DMS 273 (cell line): ENCODE measurements at regions not wholly inside any gene's neighbourhood (a gene's known extent, or its start where the extent isn't known, plus 50 kb on each side); places are given as distances from the start of the nearest gene placed in this dataset.

ENCODE experiments used
- DNase-seq: peaks from one replicate; lab custom pipeline; 2025; ENCODE audit not compliant: unreplicated experiment; lab: John Stamatoyannopoulos, UW

DNA sequence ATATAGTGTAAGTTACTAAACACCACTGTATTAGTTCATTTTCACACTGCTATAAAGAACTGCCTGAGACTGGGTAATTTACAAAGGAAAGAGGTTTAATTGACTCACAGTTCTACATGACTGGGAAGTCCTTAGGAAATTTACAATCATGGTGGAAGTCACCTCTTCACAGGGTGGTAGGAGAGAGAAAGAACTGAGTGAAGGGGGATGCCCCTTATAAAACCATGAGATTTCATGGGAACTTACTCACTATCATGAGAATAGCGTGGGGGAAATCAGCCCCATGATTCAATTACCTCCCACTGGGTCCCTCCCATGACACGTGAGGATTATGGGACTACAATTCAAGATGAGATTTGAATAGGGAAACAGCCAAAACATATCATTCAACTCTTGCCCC lies 618.0 kb downstream of the NYAP2 start:
- DNase-seq = no peak

DNA sequence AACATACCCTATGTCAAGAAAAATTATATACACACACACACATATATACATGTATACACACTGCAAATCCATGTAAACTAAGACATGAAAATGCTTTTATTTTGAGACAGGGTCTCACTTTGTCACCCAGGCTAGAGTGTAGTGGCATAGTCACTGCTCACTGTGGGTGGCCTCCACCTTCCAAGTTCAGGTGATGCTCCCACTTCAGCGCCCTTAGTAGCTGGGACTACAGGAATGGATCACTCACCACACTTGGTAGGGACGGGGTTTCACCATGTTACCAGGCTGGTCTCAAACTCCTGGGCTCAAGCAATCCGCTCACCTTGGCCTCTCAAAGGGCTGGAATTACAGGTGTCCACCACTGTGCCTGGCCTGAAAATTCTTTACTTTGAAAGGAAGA lies 617.6 kb downstream of the NYAP2 start:
- no peak for DNase-seq

DNA sequence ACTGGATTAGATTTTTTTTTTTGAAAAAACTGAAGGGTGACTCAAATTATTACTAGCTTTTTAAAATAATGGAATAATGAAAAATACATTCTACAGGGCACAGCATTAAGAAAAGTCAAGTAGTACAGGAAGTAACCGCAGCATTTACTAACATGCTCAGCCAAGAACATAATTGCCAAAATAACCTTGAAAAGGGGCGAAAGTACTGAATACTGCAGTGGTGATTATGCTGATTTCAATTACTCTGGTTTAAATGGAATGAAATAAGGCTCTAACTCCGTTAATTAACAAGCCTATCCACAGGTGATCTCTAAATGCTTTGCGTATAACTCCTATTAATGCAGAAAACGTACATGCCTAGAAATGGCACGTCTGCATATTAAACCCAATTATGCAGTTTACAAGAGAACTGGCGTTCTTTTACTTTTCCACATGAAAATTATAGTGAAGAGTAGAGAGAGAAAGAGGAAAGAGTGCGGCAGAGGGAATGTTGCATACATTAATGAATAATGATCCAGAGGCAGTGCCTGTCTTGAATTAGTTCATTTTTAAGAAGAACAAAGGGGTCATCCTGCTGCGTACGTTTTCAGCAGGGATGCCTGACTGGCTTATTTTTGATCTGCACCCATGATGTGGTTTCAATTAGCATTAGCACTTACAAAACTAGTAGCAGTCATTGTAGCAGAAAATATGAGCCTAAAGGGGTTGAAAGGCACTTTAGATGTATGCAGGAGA lies 612.4 kb downstream of the NYAP2 start:
- DNase-seq = no peak

DNA sequence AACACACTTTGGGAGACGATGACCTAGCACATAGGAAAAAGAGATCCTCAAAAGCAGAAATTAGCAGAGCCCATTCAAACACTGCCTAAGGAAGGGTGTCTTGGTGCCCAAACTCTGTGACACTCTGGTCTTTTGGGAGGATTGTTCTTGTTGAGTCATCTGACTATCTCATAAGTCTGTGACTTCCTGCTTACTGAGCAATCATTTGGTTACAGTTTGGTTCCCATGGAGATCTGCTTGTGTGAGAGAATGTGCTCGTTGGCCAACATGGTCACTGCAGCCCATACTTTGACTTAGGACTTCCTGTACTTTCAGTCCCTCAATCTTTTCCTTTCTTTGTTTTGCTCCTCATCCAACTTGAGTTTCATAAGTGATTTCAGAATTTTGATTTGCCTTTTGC lies 602.9 kb downstream of the NYAP2 start:
- DNase-seq = no peak

DNA sequence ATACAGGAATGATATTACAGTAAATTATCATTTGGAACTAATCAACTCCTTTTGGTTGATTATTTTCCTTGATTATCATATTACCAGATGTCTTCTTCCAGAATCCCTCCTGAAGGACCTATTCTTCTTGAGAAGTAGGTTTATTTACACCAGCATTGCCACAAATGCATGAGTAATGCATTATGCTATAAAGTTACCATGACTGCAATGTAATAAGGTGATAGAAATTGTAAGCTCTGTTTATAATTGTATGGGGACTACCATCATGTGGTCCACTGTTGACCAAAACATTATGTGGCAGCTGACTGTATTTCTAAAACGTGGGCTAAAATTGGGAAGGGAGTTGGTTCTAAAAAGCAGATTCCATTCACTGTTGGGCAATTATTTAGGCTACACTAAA lies 602.2 kb downstream of the NYAP2 start:
- DNase-seq = no peak

DNA sequence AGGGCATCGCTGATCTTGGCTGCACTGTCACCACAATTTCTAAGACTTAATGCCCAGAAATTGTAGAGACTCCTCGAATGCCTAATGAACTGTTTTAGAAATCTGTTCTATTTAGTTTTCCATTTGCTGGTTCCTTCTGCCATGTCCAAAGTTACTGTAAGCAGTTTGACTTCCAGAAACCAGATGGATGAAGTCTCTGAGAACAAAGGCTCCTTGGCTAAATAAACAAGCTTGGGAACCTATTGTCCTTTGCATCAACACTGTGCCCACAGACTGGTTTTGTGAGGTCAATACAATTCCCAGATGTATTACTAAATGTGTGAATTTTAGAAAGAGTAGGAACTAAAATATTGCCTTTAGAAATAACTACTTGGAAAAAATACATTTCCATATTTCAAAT lies 600.2 kb downstream of the NYAP2 start:
- no peak for DNase-seq

DNA sequence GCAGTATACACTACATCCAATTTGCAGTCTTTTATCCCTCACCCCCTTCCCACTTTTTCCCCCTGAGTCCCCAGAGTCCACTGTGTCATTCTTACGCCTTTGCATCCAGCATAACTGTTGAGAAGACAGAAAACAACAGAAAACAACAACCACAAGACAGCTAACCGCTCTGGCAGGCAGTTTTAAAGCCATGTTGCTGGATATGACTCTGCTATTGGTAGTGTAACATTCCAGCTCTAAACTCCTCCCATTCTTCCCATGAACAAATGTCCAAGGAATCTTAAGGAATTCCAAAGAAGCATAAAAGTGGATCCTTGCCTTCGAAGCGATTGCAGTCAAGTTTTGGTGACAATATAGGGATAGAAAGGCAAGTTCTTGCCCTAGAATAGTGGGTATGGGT lies 599.1 kb downstream of the NYAP2 start:
- DNase-seq = no peak

DNA sequence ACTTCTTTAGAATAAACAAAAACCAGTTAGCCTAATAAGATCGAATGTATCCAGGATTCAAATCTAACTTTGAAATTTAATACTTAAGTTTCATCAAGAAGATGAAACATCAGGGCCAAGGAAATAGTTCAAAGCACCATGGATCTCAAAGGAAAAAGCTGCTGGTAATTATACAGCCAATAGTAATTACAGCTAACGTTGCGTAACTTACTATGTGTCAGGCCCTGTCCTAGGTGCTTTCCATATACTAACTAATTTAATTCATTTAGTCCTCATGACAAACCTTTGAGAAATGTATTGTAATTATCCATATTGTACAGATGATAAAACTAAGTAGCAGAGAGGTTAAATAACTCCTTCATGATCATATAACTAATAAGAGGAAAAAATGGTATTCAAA lies 598.6 kb downstream of the NYAP2 start:
- no peak for DNase-seq

DNA sequence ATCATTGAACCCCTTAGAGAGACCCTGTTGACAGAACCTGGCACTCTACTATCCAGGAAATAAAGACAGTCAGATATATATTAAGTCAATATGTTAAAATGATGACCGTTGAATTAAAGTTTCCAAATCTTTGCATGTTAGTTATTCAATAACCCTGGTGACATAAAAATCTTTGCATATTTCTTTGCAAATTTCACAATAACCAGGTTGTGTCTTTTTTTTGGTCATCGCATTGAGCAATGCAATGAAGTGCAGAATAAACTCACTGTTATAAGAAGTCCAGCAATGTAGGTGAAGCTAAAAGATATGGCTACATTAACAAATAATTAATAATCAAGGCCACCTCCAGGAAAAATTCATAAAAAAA lies 596.9 kb downstream of the NYAP2 start:
- DNase-seq = no peak

DNA sequence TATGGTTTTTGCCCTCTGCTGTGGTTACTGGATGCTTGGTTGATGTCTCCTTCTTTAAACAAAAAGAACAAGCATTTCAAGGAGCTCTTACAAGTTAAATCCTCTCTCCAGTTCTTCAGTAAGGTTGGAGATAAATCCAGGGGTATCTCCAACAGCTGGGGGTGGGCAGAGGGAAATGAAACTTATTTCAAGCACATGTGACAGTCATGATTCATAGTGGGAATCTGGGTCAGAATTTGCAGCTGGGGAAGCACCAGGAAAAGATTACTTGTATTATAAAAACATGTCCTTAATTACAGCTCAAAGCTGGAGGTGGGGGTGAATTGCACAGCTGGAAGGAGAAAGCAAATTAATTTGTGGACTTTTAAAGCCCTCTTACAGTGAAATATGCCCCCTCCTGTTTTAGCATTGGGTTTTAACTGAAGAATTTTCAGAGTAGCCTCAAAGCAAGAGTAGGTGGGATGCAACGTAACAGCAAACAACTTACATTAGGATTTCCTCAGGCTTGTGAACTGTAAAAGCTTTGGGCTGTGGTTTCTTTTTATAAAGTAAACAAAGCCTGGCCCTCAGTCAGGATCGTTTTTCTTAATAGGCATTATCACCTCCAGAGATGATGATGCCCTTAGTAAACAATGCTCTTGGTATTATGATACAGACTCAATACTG lies 596.4 kb downstream of the NYAP2 start:
- no peak for DNase-seq

DNA sequence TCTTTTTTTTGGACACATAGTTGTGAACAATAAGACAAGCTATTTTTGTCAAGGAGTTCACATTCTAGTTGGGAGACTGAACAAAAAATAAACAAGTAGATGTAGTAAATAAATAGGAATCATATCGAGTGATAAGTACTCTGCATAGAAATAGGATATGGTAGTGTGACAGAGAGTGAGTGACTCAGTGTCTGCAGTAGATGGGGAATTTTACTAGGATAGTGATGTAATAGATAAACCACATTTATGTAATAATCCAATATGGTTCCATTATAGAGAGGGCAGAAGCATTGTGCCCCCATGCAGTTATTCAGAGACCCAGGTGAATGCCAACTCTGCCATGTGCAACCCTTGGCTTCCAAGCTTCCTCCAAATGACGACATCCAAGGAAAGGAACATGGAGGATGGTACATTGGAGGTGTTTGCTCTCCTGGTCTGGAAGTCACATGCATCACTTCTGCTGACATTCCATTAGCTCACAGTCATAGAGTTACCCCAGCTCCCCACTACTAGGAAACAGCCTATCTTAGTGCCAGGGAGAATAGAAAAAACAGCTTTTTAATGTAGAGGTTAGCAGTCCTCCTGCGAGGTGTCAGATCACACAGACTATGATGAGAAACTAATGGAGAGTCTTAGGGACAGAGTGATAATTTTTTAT lies 595.4 kb downstream of the NYAP2 start:
- DNase-seq = no peak

DNA sequence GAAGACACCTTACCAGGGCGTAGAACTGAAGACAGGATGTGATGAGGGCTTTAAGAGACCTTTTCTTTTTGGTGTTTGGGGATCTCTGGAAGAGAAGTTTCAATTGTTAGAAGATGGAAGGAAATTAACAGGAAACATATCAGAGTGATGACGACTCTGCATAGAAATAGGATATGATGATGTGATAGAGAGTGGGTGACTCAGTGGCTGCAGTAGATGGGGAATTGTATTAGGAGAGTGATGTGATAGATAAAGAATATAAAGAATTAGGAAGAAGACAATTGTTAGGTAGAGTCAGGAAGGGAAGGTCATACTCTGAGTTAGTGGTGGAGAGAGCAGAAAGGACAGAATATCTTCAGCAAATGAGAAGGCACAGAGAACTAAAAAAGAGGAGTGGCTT lies 593.9 kb downstream of the NYAP2 start:
- DNase-seq = no peak

DNA sequence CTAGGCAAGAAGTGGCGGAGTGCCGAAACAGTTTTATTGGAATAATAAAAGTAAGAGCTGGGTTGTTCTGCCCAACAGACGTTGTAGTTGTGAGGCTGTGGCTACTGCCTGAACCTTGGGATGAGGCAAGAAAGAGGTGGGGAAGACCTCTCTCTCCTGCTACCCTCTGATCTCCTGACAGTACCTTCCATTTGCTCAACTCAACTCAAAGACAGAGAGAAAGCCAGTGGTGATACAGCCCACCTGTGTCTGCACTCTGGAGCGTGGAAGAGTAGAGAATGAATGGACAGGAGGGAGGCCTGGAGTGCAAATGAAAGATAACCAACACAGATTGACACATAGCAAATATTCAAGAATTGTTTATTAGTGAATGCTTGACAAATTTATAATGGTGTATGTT lies 590.3 kb downstream of the NYAP2 start:
- DNase-seq = no peak

DNA sequence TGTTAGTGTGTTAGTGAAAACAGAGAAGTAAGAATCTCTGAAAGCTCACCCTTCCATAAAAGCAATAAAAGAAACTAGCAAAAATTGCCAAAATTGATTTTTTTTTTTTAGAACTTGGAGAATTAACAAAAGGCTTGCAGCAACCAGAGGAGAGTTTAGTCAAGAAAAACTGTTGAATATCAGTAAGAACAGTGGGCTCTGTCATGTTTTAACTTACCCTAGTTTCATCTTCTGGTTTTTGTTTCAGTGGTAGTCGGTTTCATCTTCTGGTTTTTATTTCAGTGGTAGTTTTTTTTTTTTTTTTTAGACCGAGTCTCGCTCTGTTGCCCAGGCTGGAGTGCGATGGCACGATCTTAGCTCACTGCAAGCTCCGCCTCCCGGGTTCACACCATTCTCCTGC lies 580.9 kb downstream of the NYAP2 start:
- no peak for DNase-seq

DNA sequence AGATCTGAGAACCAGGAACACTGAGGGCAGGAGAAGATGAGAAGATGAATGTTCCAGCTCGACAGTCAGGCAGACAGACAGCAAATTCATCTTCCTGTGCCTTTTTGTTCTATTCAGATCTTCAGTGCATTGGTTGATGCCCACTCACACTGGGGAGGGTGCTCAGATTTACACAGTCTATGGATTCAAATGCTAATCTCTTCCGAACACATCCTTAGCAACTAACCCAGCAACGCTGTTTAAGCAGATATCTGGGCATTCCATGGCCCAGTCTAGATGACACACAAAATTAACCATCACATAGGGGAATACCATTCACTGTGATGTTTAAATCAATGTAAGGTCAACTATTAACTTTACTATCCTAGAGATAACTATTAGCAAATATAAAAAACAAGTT lies 571.9 kb downstream of the NYAP2 start:
- no peak for DNase-seq

DNA sequence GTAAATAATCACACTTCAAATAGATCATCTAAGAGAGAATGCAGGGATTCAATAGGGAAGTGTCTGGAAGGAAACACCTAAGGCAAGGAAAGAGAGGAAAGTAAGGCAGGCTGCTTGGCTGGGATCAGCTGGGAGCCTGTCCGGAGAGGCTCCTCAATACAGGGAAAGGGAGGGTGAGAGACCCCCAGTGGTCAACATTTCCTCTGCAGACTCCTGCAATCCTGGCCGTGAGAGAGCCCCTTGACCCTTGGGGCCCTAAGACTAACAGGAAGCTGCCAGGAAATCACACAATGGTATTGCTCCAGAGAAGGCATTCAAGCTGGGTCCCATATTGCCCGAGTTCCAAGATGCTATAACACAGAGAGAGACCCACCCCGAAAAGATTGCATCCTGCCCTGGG lies 549.4 kb downstream of the NYAP2 start:
- DNase-seq = no peak

DNA sequence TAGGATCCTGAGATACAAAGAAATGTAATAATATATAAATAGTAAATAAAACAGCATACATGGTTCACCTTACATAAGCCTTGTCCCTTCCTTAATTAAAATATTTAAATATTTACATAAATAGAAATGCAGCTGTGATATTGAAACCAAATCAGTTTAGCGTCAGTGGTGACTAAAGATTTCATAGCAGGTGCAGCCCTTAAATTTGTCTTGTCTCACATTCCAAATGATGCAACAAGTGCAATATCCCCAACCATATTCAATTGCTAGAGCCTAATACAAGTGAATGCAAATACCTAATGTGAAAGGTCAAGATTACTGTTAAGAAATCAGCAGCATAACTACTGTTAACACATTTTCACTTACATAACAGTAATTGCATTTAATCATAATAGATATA lies 539.5 kb downstream of the NYAP2 start:
- no peak for DNase-seq

DNA sequence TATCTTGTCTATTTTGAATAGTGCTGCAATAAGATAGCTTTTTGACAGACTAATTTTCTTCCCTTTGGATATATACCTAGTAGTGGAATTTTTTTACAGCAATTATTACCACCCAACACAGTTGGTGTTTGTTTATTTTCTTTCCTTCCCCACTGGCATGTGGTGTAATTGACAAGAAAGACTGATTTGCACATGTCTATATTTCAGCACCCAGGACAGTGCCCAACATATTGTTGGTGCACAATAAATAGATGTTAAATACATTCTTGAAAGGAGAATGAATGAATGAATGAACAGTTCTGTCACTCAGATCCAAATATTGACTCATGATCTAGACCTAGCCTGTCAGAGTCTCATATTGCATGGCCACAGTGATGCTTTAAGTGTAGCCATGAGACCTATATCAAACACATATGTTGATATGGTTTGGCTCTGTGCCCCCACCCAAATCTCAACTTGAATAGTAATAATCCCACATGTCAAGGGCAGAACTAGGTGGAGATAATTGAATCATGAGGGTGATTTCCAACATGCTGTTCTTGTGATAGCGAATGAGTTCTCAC lies 538.2 kb downstream of the NYAP2 start:
- peak; percentile 2 for DNase-seq

DNA sequence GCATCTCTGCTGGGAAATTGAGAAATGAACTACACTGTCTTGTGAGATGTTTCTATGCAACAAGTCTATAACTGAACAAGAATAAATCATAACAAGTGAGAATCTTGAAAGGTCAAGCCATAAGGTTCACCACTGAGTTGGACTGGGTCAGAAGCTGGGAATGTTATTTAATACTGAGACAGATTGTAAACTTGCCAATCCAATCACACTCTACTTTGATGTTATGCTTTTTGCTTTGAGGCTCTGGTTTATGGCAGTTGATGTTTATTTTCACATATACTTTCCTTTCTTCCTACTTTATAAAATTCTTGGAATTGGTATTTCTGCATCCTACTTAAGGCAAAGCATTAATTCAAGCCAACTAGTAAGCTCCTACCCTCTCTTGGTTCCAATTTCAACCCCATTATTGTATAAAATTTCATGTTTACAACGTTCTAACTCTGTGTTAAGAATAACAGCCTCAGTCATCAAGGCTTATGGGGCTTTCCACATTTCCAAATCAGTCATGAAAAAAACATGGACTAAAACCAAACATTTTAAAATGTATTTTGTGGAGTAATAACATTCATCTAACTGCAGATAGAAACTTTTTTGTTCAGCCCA lies 533.4 kb downstream of the NYAP2 start:
- DNase-seq = peak; percentile 45

DNA sequence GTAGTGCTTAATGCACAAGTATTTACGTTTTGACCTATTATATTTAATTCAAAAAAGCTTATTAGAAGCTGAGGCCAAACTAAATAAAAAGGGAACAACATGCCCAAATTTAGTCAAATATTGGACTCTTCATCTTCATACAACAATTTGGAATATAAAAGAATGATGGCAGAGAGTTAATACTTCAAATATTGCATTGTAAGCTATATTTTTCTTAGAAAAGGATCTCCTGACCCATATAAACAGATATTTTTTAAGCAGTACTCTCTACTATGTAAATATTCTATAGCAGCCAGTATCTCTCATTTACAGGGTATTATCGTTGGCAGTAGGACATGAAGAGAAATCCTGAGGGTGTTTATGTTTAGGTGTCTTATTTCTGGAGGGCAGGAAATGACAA lies 531.2 kb downstream of the NYAP2 start:
- no peak for DNase-seq

DNA sequence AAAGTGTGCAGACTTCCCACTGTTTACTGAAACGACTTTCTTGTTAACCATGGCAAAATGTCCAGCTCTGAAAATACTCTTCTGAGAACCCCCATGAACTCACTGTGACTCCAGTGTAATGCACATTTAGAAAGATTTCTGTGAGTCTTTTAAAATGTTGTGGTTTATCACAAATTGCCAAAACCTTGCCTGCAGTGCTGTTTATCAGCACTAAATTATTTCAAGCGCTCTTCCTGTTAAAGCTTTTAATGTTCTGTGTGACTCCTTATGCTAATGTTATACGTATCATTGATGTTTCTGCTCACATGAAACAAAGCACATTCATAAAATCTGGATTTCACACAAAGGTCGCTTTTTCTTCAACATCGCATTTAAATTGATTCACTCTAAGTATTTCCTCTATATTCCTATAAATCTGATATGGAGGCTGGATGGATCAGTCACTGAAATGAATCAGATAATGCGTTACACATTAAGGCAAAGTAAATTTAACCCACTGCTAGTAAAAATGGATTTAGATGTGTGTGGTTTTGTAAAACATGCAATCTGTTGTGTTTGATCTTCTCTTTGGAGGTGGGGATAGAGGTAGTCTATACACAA lies 521.2 kb downstream of the NYAP2 start:
- no peak for DNase-seq
